HS-5 (cell line): ENCODE measurements at regions not wholly inside any gene's neighbourhood (a gene's known extent, or its start where the extent isn't known, plus 50 kb on each side); places are given as distances from the start of the nearest gene placed in this dataset.

ENCODE experiments used
- DNase-seq: peaks from one replicate; pipeline ENCODE4 v3.0.0-alpha.2; 2012; ENCODE audit warnings: low read depth

- DNase-seq = no peak
Measured at GRCh38 chr2:9681427-9681817, 50.6 kb upstream of the YWHAQ start.

DNA sequence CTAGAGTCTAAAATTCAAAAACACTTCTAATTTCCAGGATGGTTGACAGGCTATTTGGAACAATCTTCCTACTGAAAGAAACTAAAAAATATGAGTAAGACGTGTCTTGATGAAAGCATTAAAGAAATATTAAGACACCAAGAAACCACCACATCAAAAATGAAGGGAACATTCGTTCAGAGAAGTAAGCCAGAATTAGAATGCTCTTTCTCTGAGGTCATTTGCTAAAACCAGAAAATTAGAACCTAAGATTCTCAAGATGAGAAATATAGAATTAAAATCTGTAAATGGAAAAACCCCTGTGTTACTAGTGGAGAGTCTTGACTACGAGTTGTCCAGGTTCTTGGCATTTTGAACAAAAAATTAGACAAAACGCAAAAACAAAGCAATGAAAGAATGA, 54.8 kb upstream of the YWHAQ start:
- no peak for DNase-seq

- DNase-seq = no peak
Measured at GRCh38 chr2:9686061-9686460, 55.3 kb upstream of the YWHAQ start.

DNA sequence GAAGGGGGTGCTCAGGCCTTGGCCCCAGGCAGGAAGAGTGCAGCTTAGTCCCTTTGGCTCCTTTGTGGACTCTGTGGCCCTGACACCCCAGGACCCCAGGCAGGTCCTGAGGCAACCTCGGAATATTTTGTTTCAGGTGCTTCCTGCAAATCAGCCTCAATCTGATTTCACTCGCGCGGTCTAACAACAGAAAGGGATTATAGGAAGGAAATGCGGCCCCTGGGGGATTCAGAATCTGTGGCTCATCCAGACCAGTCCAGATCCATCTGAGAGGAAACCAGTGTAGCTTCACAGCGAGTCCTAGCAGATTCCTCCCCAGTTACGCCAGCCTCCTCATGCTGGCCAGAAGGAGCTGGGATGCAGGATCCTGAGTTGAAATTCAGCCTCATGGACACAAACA, 59.5 kb upstream of the YWHAQ start:
- no peak for DNase-seq

DNA sequence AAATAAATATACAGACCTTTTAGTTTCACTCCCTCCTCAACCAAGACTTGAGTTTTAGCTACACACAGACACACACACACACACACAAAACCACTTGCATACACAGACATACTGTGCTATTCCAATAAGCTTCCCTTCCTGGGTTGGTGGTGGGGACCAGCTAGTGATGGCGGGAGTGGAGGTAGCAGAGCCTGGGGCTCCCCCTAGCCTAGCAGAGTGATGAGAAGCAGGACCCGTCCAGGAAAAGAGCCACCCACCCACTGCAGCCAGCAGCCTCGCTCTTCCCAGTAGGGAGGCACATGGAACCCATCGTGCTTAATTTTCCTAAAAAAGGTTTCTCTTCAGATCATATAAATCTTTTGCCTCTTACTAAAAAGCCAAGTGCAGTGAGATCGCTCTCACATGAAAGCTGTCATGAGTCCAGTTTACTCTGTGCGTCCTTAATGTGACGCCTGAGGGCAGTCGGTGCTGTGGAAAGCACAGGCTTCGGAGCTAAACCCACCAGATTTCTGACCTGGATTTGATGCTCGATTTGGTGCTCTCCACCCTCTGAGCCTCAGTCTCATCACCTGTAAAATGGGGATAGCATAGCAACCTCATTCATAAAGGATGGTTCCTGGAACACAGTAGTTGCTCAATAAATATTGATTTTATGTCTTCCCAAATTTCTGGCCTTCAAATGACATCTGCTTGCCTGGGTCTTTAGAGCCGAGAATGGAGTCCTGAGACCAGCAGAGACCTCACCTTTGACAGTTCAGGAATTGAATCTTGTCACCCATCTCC, 60.1 kb upstream of the YWHAQ start:
- no peak for DNase-seq

GRCh38 chr2:9692456-9693195, 61.8 kb upstream of the YWHAQ start:
- no peak for DNase-seq

DNA sequence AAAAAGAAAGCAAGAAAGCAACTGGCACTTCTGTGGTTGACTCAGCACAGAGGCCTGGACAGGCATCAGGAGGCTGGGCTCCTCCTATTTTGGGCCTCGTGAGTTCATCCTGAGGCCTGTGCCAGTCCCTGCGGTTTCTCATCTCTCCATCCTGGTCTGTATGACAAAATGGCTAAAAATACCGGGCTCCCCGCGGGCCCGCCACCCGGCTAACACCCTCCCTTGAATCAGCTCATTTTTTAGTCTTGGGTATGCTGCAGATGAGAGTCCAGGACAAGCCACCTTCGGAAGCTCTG, 62.3 kb upstream of the YWHAQ start:
- no peak for DNase-seq

DNA sequence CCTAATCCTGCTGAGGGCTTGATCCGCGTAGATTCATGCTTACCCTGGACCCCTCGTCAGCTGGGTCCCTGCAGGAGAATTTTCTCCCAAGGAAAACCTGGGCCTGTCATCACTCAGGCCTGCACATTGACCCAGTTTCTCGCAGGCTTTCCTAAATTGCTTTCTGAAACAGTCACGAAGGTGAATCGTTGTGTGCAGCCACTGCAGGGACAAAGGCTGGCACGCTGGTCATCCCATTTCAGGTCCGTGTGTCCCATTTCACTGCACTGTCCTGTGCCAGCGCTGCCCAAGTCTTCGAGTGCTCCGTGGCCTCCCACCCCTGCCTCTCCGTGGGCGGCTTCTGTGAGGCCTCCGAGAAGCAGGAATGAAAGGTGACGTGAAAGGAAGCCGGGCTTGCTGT, 62.8 kb upstream of the YWHAQ start:
- DNase-seq = no peak

DNA sequence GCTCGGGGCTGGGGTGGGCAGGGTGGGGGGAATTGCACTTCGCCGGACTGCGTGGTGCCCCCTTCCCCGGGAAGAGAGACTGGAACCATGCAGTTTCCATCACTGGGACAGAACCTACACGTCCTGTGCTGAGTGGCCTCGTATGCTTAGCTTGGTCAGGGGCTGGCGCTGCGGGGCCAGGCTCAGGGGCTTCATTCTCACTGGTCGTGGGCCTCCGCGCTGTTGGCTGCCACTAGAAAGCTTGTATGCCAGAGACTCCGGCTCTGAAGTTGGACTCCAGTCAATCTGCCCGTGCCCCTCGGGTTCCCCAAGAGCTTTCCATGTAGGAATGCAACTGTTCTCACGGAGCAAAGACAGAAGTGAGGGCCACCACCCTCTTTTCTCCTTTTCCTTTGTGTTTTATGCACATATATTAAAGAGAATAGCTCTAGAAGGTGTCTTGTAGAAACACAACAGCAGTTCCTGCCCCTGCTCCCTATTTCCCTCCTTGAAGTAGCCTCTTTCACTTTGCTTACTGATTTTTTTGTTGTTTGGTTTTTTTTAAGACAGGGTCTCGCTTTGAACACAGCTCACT, 64.0 kb upstream of the YWHAQ start:
- DNase-seq = no peak

GRCh38 chr2:9695941-9696340, 65.1 kb upstream of the YWHAQ start:
- no peak for DNase-seq

- no peak for DNase-seq
Measured at GRCh38 chr2:9696731-9697130, 65.9 kb upstream of the YWHAQ start.

- no peak for DNase-seq
Measured at GRCh38 chr2:9697909-9698308, 67.1 kb upstream of the YWHAQ start.

- DNase-seq = peak; percentile 47
Measured at GRCh38 chr2:9699139-9700108, 68.6 kb upstream of the YWHAQ start.

DNA sequence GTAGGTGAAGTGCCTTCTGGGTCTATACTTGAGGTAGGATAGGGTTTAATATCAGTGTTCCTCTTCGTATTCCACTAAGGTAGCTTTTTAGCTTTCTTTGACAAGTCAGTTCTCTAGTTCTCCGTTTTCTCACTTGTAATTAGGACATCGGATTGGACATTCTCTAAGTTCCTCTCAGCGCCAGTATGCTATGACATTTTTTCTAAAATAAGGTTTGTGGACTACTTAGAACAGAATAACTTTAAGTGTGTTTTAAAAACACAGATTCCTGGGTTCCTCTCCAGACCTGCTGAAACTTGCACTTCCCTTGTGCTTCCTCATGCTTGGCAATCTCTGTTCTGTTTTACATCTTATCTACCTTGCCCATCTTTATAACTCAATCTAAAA, 69.3 kb upstream of the YWHAQ start:
- no peak for DNase-seq

DNA sequence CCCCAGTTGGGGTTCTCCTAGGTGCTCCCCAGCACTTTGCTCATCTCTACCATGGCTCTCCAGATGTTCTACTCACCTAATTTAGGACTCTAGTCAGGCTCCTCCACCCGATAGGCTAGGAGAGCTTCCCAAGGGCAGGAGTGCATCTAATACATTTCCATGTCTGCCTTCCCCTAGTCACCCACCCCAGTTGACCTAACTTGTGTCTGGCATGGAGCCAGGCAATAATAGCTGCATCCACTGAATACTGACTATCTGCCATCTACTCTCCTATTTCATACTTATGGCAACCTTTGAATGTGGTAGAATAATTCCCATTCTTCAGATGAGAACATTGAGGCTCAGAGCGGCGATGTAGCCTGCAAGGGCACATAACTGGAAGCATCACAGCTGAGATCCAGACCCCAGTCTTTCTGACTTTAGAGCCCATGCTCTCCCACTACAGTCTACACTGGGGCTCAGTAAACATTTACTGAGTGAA, 71.8 kb upstream of the YWHAQ start:
- DNase-seq = no peak

DNA sequence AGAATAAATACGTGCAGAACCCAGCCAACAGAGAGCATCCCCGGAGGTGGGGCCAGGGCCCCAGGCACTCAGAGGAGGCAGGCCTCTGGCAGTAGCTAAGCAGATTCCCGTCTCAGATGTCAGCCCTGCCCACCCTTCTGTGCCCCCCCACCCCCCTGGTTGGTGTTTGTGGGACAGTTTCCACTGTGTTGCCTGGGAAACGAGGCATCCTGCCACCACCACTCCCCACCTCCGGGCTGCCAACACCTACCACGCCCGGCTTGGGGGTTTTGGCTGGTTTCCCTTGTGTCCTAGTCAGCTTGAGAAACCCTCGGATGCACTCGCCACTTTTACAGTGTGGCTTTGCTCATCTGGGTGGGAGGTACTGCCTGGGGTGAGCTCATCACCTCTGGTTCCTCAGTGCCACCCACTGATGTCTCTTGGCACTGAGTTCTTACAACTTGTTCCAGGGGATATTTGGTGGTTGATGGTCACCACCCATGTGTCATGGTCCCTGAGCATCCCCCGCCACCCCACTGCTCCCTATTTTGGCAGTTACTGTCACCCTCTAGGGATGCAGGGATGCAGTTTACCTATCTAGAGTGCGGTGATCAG, 72.4 kb upstream of the YWHAQ start:
- DNase-seq = peak; percentile 88

GRCh38 chr2:9703701-9704221, 73.0 kb upstream of the YWHAQ start:
- peak; percentile 87 for DNase-seq

- no peak for DNase-seq
Measured at GRCh38 chr2:9704600-9704999, 73.8 kb upstream of the YWHAQ start.

DNA sequence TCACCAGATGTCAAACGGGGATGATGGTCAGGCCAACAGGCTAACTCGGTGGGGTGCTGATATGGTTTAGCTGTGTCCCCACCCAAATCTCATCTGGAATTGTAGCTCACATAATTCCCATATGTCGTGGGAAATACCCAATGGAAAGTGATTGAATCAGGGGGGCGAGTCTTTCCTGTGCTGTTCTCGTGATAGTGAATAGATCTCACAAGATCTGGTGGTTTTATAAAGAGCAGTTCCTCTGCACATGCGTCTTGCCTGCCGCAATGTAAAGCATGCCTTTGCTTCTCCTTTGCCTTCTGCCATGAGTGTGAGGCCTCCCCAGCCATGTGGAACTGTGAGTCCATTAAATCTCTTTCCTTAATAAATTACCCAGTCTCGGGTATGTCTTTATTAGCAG, 74.4 kb upstream of the YWHAQ start:
- no peak for DNase-seq

DNA sequence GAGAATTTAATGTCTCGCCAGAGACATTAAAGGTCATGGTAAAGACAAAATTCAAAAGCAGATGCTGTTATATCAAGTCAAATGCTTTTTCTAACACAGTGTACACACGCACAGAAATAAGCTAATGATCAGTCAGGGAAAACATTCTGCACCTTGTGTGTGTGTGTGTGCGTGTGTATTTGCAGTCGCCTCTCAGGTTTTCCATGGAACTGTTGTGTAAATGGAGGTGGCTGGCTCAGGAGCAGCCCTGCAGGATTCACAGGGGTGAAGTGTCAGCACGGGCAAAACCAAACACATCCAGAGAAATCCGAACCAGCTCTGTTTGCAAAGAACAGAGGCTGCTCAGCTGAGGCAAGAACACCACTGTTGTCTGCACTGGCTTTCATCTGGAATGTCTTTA, 76.2 kb upstream of the YWHAQ start:
- no peak for DNase-seq

GRCh38 chr2:9707611-9708160, 76.9 kb upstream of the YWHAQ start:
- DNase-seq = no peak
